ENCODE measurements at regions not wholly inside any gene's neighbourhood (a gene's known extent, or its start where the extent isn't known, plus 50 kb on each side); places are given as distances from the start of the nearest gene placed in this dataset.

DNA sequence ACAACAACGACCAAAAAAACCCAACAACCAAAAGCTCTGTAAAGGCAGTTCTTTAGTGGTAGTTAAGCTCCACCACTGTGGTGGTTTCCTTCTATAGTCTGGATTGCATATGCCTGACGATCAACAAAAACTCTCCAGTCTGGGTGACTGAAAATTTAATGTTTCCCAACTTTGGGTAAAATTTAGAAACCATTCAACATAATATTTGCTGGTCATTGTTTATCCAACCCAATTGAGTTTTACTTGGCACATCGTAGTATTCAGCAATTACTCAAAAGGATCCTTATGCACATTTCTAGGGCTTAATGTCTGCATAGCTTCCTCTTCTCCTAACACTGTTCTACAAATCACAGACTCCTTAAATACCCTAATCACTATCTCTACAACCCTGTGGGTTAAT lies 1080.2 kb upstream of the NRXN1 start:
- Histone ChIP-seq H3K36me3 (no peaks in the 10 kb centered on the region), H3K27me3 (no peaks in the 10 kb centered on the region), H3K4me3 (ENCODE audit: low read depth, low read length) (no peak overlapping the region), H3K4me1 (peaks cover 7% of the 10 kb centered on the region), H3K9me3 (no peaks in the 10 kb centered on the region)
- DNase-seq, result no peak
- TF ChIP-seq, protein P1, sequence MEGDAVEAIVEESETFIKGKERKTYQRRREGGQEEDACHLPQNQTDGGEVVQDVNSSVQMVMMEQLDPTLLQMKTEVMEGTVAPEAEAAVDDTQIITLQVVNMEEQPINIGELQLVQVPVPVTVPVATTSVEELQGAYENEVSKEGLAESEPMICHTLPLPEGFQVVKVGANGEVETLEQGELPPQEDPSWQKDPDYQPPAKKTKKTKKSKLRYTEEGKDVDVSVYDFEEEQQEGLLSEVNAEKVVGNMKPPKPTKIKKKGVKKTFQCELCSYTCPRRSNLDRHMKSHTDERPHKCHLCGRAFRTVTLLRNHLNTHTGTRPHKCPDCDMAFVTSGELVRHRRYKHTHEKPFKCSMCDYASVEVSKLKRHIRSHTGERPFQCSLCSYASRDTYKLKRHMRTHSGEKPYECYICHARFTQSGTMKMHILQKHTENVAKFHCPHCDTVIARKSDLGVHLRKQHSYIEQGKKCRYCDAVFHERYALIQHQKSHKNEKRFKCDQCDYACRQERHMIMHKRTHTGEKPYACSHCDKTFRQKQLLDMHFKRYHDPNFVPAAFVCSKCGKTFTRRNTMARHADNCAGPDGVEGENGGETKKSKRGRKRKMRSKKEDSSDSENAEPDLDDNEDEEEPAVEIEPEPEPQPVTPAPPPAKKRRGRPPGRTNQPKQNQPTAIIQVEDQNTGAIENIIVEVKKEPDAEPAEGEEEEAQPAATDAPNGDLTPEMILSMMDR (IDR thresholded peaks at IDR 0.05; ENCODE audit: low read depth, low read length), result no peak

DNA sequence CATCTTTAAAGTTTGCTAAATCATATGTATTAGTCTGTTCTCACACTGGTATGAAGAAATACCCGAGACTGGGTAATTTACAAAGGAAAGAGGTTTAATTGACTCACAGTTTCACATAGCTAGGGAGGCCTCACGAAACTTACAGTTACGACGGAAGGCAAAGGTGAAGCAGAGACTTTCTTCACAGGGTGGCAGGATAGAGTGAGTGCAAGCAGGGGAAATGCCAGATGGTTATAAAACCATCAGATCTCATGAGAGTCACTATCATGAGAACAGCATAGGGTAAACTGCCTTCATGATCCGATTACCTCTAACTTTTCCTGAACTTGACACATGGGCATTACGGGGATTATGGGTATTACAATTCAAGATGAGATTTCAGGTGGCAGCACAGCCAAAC lies 1075.2 kb upstream of the NRXN1 start:
- no peak for DNase-seq
- TF ChIP-seq, protein P1 (IDR thresholded peaks at IDR 0.05; ENCODE audit: low read depth, low read length), result no peak
- Histone ChIP-seq H3K36me3 (no peaks in the 10 kb centered on the region), H3K9me3 (no peaks in the 10 kb centered on the region), H3K27me3 (no peaks in the 10 kb centered on the region), H3K4me3 (ENCODE audit: low read depth, low read length) (no peak overlapping the region), H3K4me1 (no peaks in the 10 kb centered on the region)

DNA sequence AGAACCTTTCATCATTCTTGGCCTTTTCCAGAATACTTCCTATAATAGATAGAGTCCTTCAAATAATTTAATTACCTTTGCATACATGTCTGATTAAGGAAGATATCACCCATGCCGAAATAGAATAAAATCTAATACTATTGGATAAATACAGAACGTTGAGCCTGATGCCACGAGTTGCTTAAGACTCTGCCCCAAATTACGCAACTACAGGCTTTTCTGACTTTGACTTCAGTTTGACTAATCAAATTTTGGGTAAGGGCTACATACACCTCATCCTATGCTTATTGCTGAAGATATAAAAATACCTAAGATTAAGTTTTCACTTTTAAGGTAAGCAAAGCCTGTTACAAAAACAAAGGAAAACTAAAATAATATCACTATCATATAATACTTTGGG lies 1065.1 kb upstream of the NRXN1 start:
- TF ChIP-seq, protein P1 (IDR thresholded peaks at IDR 0.05; ENCODE audit: low read depth, low read length), result no peak
- DNase-seq, result no peak

GRCh38 chr2:52084759-52085158 lies 1052.8 kb upstream of the NRXN1 start:
- Histone ChIP-seq H3K36me3 (no peaks in the 10 kb centered on the region), H3K27me3 (no peaks in the 10 kb centered on the region), H3K4me3 (ENCODE audit: low read depth, low read length) (no peak overlapping the region), H3K4me1 (no peaks in the 10 kb centered on the region), H3K9me3 (no peaks in the 10 kb centered on the region)
- TF ChIP-seq, protein P1 (IDR thresholded peaks at IDR 0.05; ENCODE audit: low read depth, low read length), result no peak
- no peak for DNase-seq

More for the DNA sequence above, 1065.1 kb upstream of the NRXN1 start:
- Histone ChIP-seq H3K27me3 (no peaks in the 10 kb centered on the region), H3K36me3 (no peaks in the 10 kb centered on the region), H3K4me1 (peaks cover 6% of the 10 kb centered on the region), H3K9me3 (no peaks in the 10 kb centered on the region), H3K4me3 (ENCODE audit: low read depth, low read length) (no peak overlapping the region)

DNA sequence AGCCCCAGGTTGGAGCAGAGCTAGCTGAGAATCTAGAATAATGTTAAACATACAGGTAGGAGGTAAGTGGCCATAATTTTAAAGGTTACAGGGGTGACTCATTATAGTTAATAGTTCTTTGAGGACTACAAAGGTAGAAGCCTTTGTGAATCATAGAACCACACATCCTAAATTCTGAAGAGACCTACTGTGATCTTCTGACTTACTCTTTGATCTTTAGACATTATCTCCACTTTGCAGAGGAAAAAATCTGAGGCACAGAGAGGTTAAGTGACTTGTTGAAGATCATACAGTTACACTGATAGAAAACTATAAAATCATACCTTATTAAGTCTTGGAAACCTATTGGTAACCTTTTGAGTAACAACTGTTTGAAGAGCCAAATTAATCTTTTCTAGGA lies 1051.3 kb upstream of the NRXN1 start:
- Histone ChIP-seq H3K36me3 (no peaks in the 10 kb centered on the region), H3K4me3 (ENCODE audit: low read depth, low read length) (no peak overlapping the region), H3K27me3 (no peaks in the 10 kb centered on the region), H3K4me1 (no peaks in the 10 kb centered on the region), H3K9me3 (no peaks in the 10 kb centered on the region)
- TF ChIP-seq, protein P1 (IDR thresholded peaks at IDR 0.05; ENCODE audit: low read depth, low read length), result no peak
- no peak for DNase-seq

DNA sequence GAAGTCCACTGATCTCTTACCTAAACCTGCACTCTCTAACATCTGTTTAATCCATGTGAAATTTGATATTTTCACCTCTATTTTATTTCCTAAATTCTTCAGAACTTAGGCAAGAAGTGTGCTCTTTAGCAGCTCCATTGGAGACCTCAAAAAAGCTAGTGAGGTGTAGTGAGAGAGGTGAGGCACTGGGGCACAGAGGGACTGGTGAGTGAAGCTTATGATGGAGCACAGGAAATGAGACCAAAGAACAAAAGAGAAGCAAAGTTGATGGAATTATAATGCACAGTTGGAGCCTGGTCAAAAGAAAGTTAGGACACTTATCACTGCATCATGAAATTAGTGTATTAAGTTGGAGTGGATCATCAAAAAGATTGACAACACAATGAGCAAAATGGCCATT lies 1050.7 kb upstream of the NRXN1 start:
- H3K9me3 ChIP-seq, result no peaks in the 10 kb centered on the region

More for the DNA sequence above, 1050.7 kb upstream of the NRXN1 start:
- no peak for DNase-seq
- Histone ChIP-seq H3K36me3 (no peaks in the 10 kb centered on the region), H3K4me1 (no peaks in the 10 kb centered on the region), H3K27me3 (no peaks in the 10 kb centered on the region), H3K4me3 (ENCODE audit: low read depth, low read length) (no peak overlapping the region)
- TF ChIP-seq, protein P1 (IDR thresholded peaks at IDR 0.05; ENCODE audit: low read depth, low read length), result no peak

All from BE2C (cell line).